Mesendoderm (in vitro differentiated cells): ENCODE measurements at regions not wholly inside any gene's neighbourhood (a gene's known extent, or its start where the extent isn't known, plus 50 kb on each side); places are given as distances from the start of the nearest gene placed in this dataset.

Experiments
- DNase-seq: peaks from one replicate; pipeline ENCODE4 v3.0.0; 2013
- H2AK5ac ChIP-seq: 2 replicates; pipeline ENCODE4 v1.6.1; 2013; ENCODE audit warnings: low read length, inconsistent platforms
- H2BK120ac ChIP-seq: 2 replicates; pipeline ENCODE4 v1.6.1; 2013; ENCODE audit warnings: low read depth, mild to moderate bottlenecking, low read length, moderate library complexity, mixed read lengths
- H2BK15ac ChIP-seq: replicated peaks from 2 replicates; pipeline ENCODE4 v1.6.1; 2013; ENCODE audit warnings: low read depth, mild to moderate bottlenecking, moderate library complexity
- H2BK5ac ChIP-seq: 2 replicates; pipeline ENCODE4 v1.6.1; 2013; ENCODE audit warnings: low read length, inconsistent platforms
- H3K18ac ChIP-seq: 2 replicates; pipeline ENCODE4 v1.6.1; 2013; ENCODE audit warnings: mild to moderate bottlenecking, low read length, mixed read lengths
- H3K23ac ChIP-seq: one replicate; pipeline ENCODE4 v1.6.1; 2013; ENCODE audit warnings: low read length
- H3K27ac ChIP-seq: 2 replicates; pipeline ENCODE4 v1.5.1; 2013; ENCODE audit warnings: low read depth, mild to moderate bottlenecking, inconsistent platforms, low read length, moderate library complexity
- H3K27me3 ChIP-seq: 2 replicates; pipeline ENCODE4 v1.6.1; 2013; ENCODE audit warnings: low read length, control low read depth, mild to moderate bottlenecking, inconsistent platforms; ENCODE audit not compliant: insufficient read depth, poor library complexity
- H3K36me3 ChIP-seq: 2 replicates; pipeline ENCODE4 v1.6.1; 2013; ENCODE audit warnings: low read length, inconsistent platforms; ENCODE audit not compliant: control insufficient read depth, insufficient read depth
- H3K4ac ChIP-seq: one replicate; pipeline ENCODE4 v1.6.1; 2013; ENCODE audit warnings: low read depth, mild to moderate bottlenecking, low read length, moderate library complexity
- H3K4me1 ChIP-seq: 2 replicates; pipeline ENCODE4 v1.6.1; 2013; ENCODE audit warnings: low read depth, low read length, inconsistent platforms; ENCODE audit not compliant: control insufficient read depth
- H3K4me2 ChIP-seq: 2 replicates; pipeline ENCODE4 v1.6.1; 2013; ENCODE audit warnings: low read length
- H3K4me3 ChIP-seq: 2 replicates; pipeline ENCODE4 v1.5.1; 2013; ENCODE audit warnings: mild to moderate bottlenecking, low read length
- H3K56ac ChIP-seq: one replicate; pipeline ENCODE4 v1.6.1; 2013; ENCODE audit warnings: low read length
- H3K79me1 ChIP-seq: 2 replicates; pipeline ENCODE4 v1.6.1; 2013; ENCODE audit warnings: low read length, inconsistent platforms
- H3K79me2 ChIP-seq: 2 replicates; pipeline ENCODE4 v1.6.1; 2013; ENCODE audit warnings: mild to moderate bottlenecking, low read length; ENCODE audit not compliant: control insufficient read depth, insufficient read depth
- H3K9ac ChIP-seq: 2 replicates; pipeline ENCODE4 v1.6.1; 2013; ENCODE audit warnings: low read length, inconsistent platforms
- H4K5ac ChIP-seq: one replicate; pipeline ENCODE4 v1.6.1; 2013; ENCODE audit warnings: low read length
- H4K8ac ChIP-seq: one replicate; pipeline ENCODE4 v1.6.1; 2013; ENCODE audit warnings: low read depth, mild to moderate bottlenecking, control low read depth, low read length, moderate library complexity
- WGBS: extraction: QIAGEN DNeasy Blood & Tissue Kit; methylation state at CpG from one replicate; pipeline ENCODE4 v1.1.7; 2013; ENCODE audit warnings: low lambda C conversion rate, missing lambda C conversion rate; ENCODE audit not compliant: insufficient coverage; ENCODE audit errors: extremely low coverage; 5-methylcytosine and 5-hydroxymethylcytosine counted together

DNA sequence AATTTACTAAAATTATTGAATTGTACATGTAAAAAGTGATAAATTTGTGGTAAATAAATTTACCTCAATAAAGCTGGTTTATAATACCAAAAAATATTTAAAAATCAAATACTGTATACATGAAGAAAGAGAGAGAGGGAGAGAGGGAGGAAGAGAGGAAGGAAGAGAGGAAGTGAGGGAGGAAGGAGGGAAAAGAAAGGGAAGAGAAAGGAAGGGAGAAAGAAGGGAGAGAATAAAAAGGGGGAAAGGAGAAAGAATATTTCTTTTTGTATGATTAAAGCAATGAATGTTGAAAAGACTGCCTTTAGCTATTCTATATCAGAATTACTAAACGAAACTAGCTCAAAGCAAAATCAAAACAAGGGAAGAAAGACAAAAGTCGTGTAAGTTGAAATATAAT, 150.0 kb downstream of the LRIG2 start:
- Histone ChIP-seq H2AK5ac (no peak overlapping the region), H3K4me1 (peaks cover 13% of the 10 kb centered on the region), H3K27ac (no peak overlapping the region), H3K36me3 (no peaks in the 10 kb centered on the region), H3K79me1 (no peaks in the 10 kb centered on the region), H3K23ac (no peak overlapping the region), H4K5ac (no peak overlapping the region), H3K4me3 (no peak overlapping the region), H3K4ac (no peak overlapping the region), H2BK120ac (no peak overlapping the region), H3K79me2 (no peaks in the 10 kb centered on the region), H2BK15ac (no peak overlapping the region), H2BK5ac (no peak overlapping the region), H3K18ac (no peak overlapping the region), H3K27me3 (no peaks in the 10 kb centered on the region), H3K9ac (no peak overlapping the region), H4K8ac (no peak overlapping the region), H3K4me2 (no peak overlapping the region), H3K56ac (no peak overlapping the region)
- no peak for DNase-seq
- WGBS = no CpG with 5 or more reads among the region's 2 CpGs

DNA sequence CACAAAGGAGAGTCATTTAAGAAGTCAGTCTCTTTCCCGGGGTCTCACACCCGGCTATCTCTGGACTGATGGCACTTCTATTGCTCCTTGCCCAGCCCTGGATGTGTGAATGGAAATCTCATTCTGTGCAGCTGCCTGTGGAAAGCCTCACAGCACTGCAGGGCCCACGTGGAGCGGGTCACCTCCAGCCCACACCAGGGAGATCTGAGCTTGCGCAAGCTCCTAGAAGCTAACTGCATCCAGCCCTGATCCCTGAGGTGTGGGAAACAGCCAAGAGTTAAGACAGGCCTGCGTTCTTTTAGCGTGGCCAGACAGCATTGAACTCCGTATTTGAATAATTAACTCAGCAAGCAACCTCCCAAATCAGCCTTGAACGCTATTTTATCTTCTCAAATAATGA, 150.5 kb downstream of the LRIG2 start:
- Histone ChIP-seq H3K27me3 (no peaks in the 10 kb centered on the region), H2BK120ac (no peak overlapping the region), H2BK15ac (no peak overlapping the region), H3K4me2 (no peak overlapping the region), H3K18ac (no peak overlapping the region), H2AK5ac (no peak overlapping the region), H2BK5ac (peak overlapping the region; percentile 12), H3K56ac (peak overlapping the region; percentile 11), H3K79me1 (no peaks in the 10 kb centered on the region), H3K79me2 (no peaks in the 10 kb centered on the region), H3K27ac (peak overlapping the region; percentile 39), H4K8ac (no peak overlapping the region), H3K36me3 (no peaks in the 10 kb centered on the region), H3K9ac (no peak overlapping the region), H3K4ac (no peak overlapping the region), H3K4me3 (no peak overlapping the region), H4K5ac (no peak overlapping the region), H3K23ac (no peak overlapping the region), H3K4me1 (peaks cover 8% of the 10 kb centered on the region)
- WGBS = no CpG with 5 or more reads among the region's 9 CpGs
- DNase-seq = peak; percentile 88

DNA sequence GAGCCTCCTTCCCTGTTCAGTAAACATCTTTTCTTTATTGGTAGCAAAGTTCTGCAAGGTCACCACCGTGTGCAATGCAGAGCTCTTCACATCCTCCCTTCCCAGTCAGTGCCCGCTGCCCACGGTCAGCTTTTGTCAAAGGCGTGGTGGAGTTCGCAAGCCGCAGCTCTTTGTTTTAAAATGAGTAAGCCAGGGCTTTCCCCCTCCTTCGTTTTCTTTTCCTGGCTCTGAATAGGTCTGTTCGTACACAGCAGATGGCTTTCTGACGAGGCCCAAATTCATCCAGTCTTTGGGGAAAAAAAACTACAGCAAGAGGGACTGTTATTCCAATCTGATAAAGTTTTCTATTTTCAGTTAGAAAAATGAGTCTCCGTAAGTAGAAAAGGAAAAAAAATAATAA, 153.2 kb downstream of the LRIG2 start:
- WGBS = no CpG with 5 or more reads among the region's 10 CpGs
- H3K36me3 ChIP-seq = no peaks in the 10 kb centered on the region
- no peak overlapping the region for H3K4me3 ChIP-seq
- H2BK5ac ChIP-seq = no peak overlapping the region
- H3K4me1 ChIP-seq = no peaks in the 10 kb centered on the region
- no peak overlapping the region for H4K5ac ChIP-seq
- H3K4me2 ChIP-seq = no peak overlapping the region
- no peak overlapping the region for H3K27ac ChIP-seq
- H3K79me1 ChIP-seq = no peaks in the 10 kb centered on the region
- H3K18ac ChIP-seq = no peak overlapping the region
- H2BK120ac ChIP-seq = no peak overlapping the region
- DNase-seq = no peak
- H3K4ac ChIP-seq = no peak overlapping the region
- no peak overlapping the region for H3K23ac ChIP-seq
- H3K9ac ChIP-seq = no peak overlapping the region
- H4K8ac ChIP-seq = no peak overlapping the region
- H2AK5ac ChIP-seq = no peak overlapping the region
- H3K27me3 ChIP-seq = no peaks in the 10 kb centered on the region
- H3K79me2 ChIP-seq = no peaks in the 10 kb centered on the region
- H2BK15ac ChIP-seq = no peak overlapping the region
- H3K56ac ChIP-seq = no peak overlapping the region

DNA sequence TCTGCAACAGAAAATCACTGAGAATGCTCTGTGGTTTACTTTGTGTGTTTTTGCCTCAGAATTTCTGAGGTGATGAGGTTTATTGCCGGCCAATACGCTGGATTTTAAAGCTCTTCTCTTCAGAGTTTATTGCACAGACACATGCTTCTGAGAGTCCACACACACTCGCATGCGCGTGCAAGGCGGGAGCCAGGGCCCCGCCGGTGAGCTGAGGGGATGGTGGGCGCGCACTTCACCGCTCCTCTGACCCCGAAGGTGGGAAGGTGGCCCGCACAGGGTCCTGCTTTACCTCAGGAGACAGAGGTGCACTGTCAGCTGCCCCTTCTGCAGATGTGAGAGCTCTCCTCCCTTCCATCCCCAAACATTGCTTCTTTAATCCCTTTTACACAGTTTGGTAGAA, 158.4 kb upstream of the MAGI3 start:
- Histone ChIP-seq H3K79me1 (no peaks in the 10 kb centered on the region), H3K27ac (no peak overlapping the region), H3K27me3 (no peaks in the 10 kb centered on the region), H3K4me3 (no peak overlapping the region), H3K36me3 (no peaks in the 10 kb centered on the region), H2BK120ac (no peak overlapping the region), H3K56ac (peak overlapping the region; percentile 47), H3K4me2 (no peak overlapping the region), H3K23ac (no peak overlapping the region), H4K5ac (no peak overlapping the region), H2AK5ac (no peak overlapping the region), H3K9ac (no peak overlapping the region), H2BK15ac (no peak overlapping the region), H4K8ac (no peak overlapping the region), H3K4ac (peak overlapping the region; percentile 48), H3K18ac (peak overlapping the region; percentile 3), H3K4me1 (peaks cover 2% of the 10 kb centered on the region), H3K79me2 (no peaks in the 10 kb centered on the region), H2BK5ac (no peak overlapping the region)
- DNase-seq = no peak
- no CpG with 5 or more reads among the region's 13 CpGs for WGBS

DNA sequence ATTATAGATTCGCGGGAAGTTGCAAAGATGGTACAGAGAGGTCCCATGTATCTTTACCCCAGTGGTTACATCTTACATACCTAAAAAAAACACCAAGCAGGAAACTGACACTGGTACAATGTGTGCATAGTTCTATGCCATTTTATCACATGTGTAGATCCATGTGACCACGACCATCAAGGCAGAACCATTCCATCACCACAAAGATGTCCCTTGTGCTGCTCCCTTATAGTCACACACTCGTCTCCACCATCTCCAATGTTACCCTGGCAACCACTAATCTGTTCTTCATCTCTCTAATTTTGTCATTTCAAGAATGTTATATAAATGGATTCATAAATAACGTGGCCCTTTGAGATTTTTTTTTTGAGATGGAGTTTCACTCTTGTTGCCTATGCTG, 156.9 kb upstream of the MAGI3 start:
- Histone ChIP-seq H3K4ac (no peak overlapping the region), H3K9ac (no peak overlapping the region), H3K27me3 (no peaks in the 10 kb centered on the region)

DNA sequence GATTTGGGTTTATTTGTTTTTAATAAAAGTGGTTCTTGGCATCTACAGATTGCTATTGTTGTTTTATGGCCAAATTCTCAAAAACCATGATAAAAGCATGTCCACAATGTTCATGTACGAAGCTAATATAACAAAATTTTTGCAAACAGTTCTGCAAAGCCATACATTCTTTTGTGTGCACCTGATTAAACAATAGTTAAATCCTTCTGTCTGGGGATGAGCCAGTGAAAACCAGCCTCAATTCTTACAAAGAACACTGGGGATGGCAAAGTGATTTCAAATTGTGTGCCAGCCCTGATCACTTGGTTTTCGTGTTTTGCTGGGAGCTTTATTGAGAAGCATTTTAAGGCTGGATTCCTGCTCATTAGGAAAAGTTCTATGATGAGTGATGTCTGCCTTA, 149.1 kb upstream of the MAGI3 start:
- Histone ChIP-seq H3K56ac (no peak overlapping the region), H3K4ac (no peak overlapping the region), H4K8ac (no peak overlapping the region), H2BK5ac (no peak overlapping the region), H3K9ac (no peak overlapping the region), H3K79me2 (no peaks in the 10 kb centered on the region), H3K4me2 (no peak overlapping the region), H3K79me1 (no peaks in the 10 kb centered on the region), H3K36me3 (no peaks in the 10 kb centered on the region), H3K18ac (no peak overlapping the region), H3K4me3 (no peak overlapping the region), H4K5ac (no peak overlapping the region), H2BK120ac (no peak overlapping the region), H2BK15ac (no peak overlapping the region), H3K27me3 (no peaks in the 10 kb centered on the region), H3K27ac (no peak overlapping the region), H3K4me1 (no peaks in the 10 kb centered on the region), H2AK5ac (no peak overlapping the region), H3K23ac (no peak overlapping the region)
- DNase-seq = no peak
- WGBS = no CpG with 5 or more reads among the region's 2 CpGs

More for the DNA sequence above, 156.9 kb upstream of the MAGI3 start:
- Histone ChIP-seq H3K23ac (no peak overlapping the region), H3K36me3 (no peaks in the 10 kb centered on the region), H2BK120ac (no peak overlapping the region), H3K18ac (no peak overlapping the region), H3K4me3 (no peak overlapping the region), H3K4me1 (peaks cover 2% of the 10 kb centered on the region), H4K5ac (no peak overlapping the region), H3K4me2 (no peak overlapping the region), H2AK5ac (no peak overlapping the region), H3K27ac (no peak overlapping the region), H3K79me2 (no peaks in the 10 kb centered on the region), H3K56ac (no peak overlapping the region), H2BK15ac (no peak overlapping the region), H3K79me1 (no peaks in the 10 kb centered on the region), H4K8ac (no peak overlapping the region), H2BK5ac (no peak overlapping the region)
- DNase-seq = no peak
- WGBS = no CpG with 5 or more reads among the region's 5 CpGs
